GM12875 (cell line): ENCODE measurements at regions not wholly inside any gene's neighbourhood (a gene's known extent, or its start where the extent isn't known, plus 50 kb on each side); places are given as distances from the start of the nearest gene placed in this dataset.

ENCODE experiments used
- H3K4me3 ChIP-seq: one replicate; pipeline ENCODE4 v1.5.1; 2011; ENCODE audit warnings: low read depth, low read length, control low read depth
- CTCF ChIP-seq: IDR thresholded peaks from 2 replicates; pipeline ENCODE4 v1.5.1; 2011; ENCODE audit warnings: low read depth, mild to moderate bottlenecking, control low read depth, inconsistent platforms, low read length, moderate library complexity, borderline replicate concordance; ENCODE audit not compliant: insufficient read depth

GRCh38 chr4:110886856-110887255, 264.0 kb upstream of the PITX2 start:
- no peak for TF ChIP-seq CTCF
- no peak overlapping the region for H3K4me3 ChIP-seq

- no peak for TF ChIP-seq CTCF
Observed at GRCh38 chr4:110897784-110898183, 274.9 kb upstream of the PITX2 start.

GRCh38 chr4:110898290-110898689, 275.4 kb upstream of the PITX2 start:
- no peak overlapping the region for H3K4me3 ChIP-seq
- no peak for TF ChIP-seq CTCF

More at GRCh38 chr4:110897784-110898183, 274.9 kb upstream of the PITX2 start:
- H3K4me3 ChIP-seq, result no peak overlapping the region

GRCh38 chr4:110900213-110900769, 277.4 kb upstream of the PITX2 start:
- H3K4me3 ChIP-seq, result no peak overlapping the region
- no peak for TF ChIP-seq CTCF

- no peak for TF ChIP-seq CTCF
- H3K4me3 ChIP-seq, result no peak overlapping the region
Observed at GRCh38 chr4:110902500-110902899, 279.6 kb upstream of the PITX2 start.

- no peak overlapping the region for H3K4me3 ChIP-seq
- no peak for TF ChIP-seq CTCF
Observed at GRCh38 chr4:110904435-110905065, 281.7 kb upstream of the PITX2 start.

- no peak for TF ChIP-seq CTCF
- no peak overlapping the region for H3K4me3 ChIP-seq
Observed at GRCh38 chr4:110905367-110905766, 282.5 kb upstream of the PITX2 start.
